K562 (cell line): ENCODE measurements at regions not wholly inside any gene's neighbourhood (a gene's known extent, or its start where the extent isn't known, plus 50 kb on each side); places are given as distances from the start of the nearest gene placed in this dataset.

ENCODE experiments used
- ATAC-seq: fragments of 200-7000 bp; cut with Tn5 transposase; 3 replicates; pipeline ENCODE4 v1.9.1; 2020; ENCODE audit warnings: moderate library complexity
- BruUV-seq: library from RNA; stranded (reverse); fragments of 400-500 nt; replicated peaks from 2 replicates; lab custom pipeline; 2021; lab: Mats Ljungman, UMichigan
- CTCF ChIA-PET: fragments of 300-600 bp; formaldehyde crosslinking; extraction: SDS; loops from one replicate; lab custom pipeline; 2021; ENCODE audit warnings: low intra/inter-chr PET ratio; lab: Yijun Ruan, JAX
- POLR2A ChIA-PET: fragments of 300-600, 350-650 bp; sonication (Branson Sonifier 250); formaldehyde crosslinking; extraction: SDS; loops from one replicate; lab custom pipeline; 2021; ENCODE audit warnings: antibody characterized with exemption, inconsistent platforms; lab: Yijun Ruan, JAX
- DNase-seq, 4 experiments: peaks; one replicate each; pipeline versions ENCODE4 v3.0.0 to v3.0.0-alpha.2; 2011 to 2018; ENCODE audit warnings: low spot score in 3 of 4, mixed read lengths in 3 of 4; ENCODE audit errors: extremely low read depth in 1 of 4
- FAIRE-seq: peaks from 2 replicates; lab custom pipeline; 2011; peaks lifted over from hg19 to GRCh38; lab: Jason Lieb, UNC
- H2AFZ ChIP-seq: 2 replicates; pipeline ENCODE4 v1.6.0; 2011; ENCODE audit warnings: low read depth, low read length, control low read depth, inconsistent platforms
- H3K27ac ChIP-seq: fragments of 200-600 bp; 3 replicates; pipeline ENCODE4 v1.8.0; 2011; ENCODE audit warnings: low read depth, mild to moderate bottlenecking, control low read depth, inconsistent platforms, low read length, moderate library complexity, mixed read lengths; ENCODE audit errors: extremely low read depth
- H3K27me3 ChIP-seq, 2 experiments: fragments of 300-600 bp in 1 of 2; 2 replicates in 1 of 2; 3 replicates in 1 of 2; pipeline versions ENCODE4 v1.6.0 to v1.8.0; 2011; ENCODE audit warnings: inconsistent platforms in 2 of 2, low read length in 2 of 2, mild to moderate bottlenecking in 1 of 2, mixed read lengths in 1 of 2, moderate library complexity in 1 of 2; ENCODE audit not compliant: control insufficient read depth in 2 of 2, insufficient read depth in 2 of 2
- H3K36me3 ChIP-seq: fragments of 300-600 bp; 3 replicates; pipeline ENCODE4 v1.8.0; 2011; ENCODE audit warnings: mild to moderate bottlenecking, low read length, inconsistent platforms; ENCODE audit not compliant: control insufficient read depth, insufficient read depth
- H3K4me1 ChIP-seq, 2 experiments: fragments of 200-600 bp in 1 of 2; replicated peaks in 1 of 2; 2 replicates in 1 of 2; 3 replicates in 1 of 2; pipeline versions ENCODE4 v1.5.1 to v1.8.0; 2011; ENCODE audit warnings: inconsistent platforms in 2 of 2, low read length in 2 of 2, mild to moderate bottlenecking in 1 of 2, mixed read lengths in 1 of 2, moderate library complexity in 1 of 2; ENCODE audit not compliant: control insufficient read depth in 2 of 2, insufficient read depth in 2 of 2
- H3K4me2 ChIP-seq: 2 replicates; pipeline ENCODE4 v1.6.1; 2011; ENCODE audit warnings: low read length, control low read depth, inconsistent platforms, mixed read lengths; ENCODE audit not compliant: insufficient read depth
- H3K4me3 ChIP-seq: fragments of 200-600 bp; sonication (generic), shearing (Covaris generic); 2 replicates; pipeline ENCODE4 v1.5.1; 2016; ENCODE audit warnings: control low read depth, inconsistent platforms
- H3K79me2 ChIP-seq: fragments of 200-600 bp; 3 replicates; pipeline ENCODE4 v1.8.0; 2011; ENCODE audit warnings: low read length, inconsistent platforms; ENCODE audit not compliant: control insufficient read depth, insufficient read depth
- H3K9ac ChIP-seq, 2 experiments: 2 replicates each; pipeline versions ENCODE4 v1.6.0 to v1.6.1; 2011; ENCODE audit warnings: low read depth in 2 of 2, low read length in 2 of 2, control low read depth in 1 of 2, inconsistent platforms in 1 of 2, mild to moderate bottlenecking in 1 of 2, mixed read lengths in 1 of 2; ENCODE audit not compliant: insufficient read depth in 1 of 2
- H3K9me1 ChIP-seq: one replicate; pipeline ENCODE4 v1.6.0; 2011; ENCODE audit warnings: inconsistent platforms, mild to moderate bottlenecking, low read length, moderate library complexity; ENCODE audit not compliant: control insufficient read depth, insufficient read depth
- H3K9me3 ChIP-seq: replicated peaks from 2 replicates; pipeline ENCODE4 v1.5.1; 2011; ENCODE audit warnings: low read depth, low read length, inconsistent platforms; ENCODE audit not compliant: control insufficient read depth, insufficient read depth
- H4K20me1 ChIP-seq: replicated peaks from 2 replicates; pipeline ENCODE4 v1.6.1; 2011; ENCODE audit warnings: low read length, inconsistent platforms, mixed read lengths; ENCODE audit not compliant: control insufficient read depth, insufficient read depth
- FOSL1 ChIP-seq: fragments of 200-800 bp; sonication (Bioruptor generic); conservative IDR thresholded peaks from 2 replicates; pipeline ENCODE4 v1.6.1; 2016; ENCODE audit warnings: missing genetic modification characterization, missing compliant biosample characterization
- FOXP1 ChIP-seq: sonication (generic); formaldehyde crosslinking; IDR thresholded peaks from 2 replicates; pipeline ENCODE4 v1.8.0; 2022; ENCODE audit warnings: mild to moderate bottlenecking, missing genetic modification reagents
- MXI1 ChIP-seq: IDR thresholded peaks from 2 replicates; pipeline ENCODE4 v1.6.1; 2011; ENCODE audit warnings: low read depth, mild to moderate bottlenecking, improper control_type of control experiment, low read length
- MYBL2 ChIP-seq, 2 experiments: fragments of 450-650 bp in 1 of 2; sonication (generic) in 1 of 2; formaldehyde crosslinking in 1 of 2; IDR thresholded peaks; 2 replicates each; pipeline versions ENCODE4 v1.6.1 to v1.8.1; 2017 to 2022; ENCODE audit warnings: borderline replicate concordance in 1 of 2, inconsistent platforms in 1 of 2, low read depth in 1 of 2, mild to moderate bottlenecking in 1 of 2, missing genetic modification reagents in 1 of 2, moderate library complexity in 1 of 2
- RAD21 ChIP-seq, 2 experiments: fragments of 250-450 bp in 1 of 2; fragments of 450-650 bp in 1 of 2; sonication (Bioruptor Pico) in 1 of 2; formaldehyde crosslinking in 1 of 2; IDR thresholded peaks in 1 of 2; conservative IDR thresholded peaks in 1 of 2; 2 replicates each; pipeline versions ENCODE4 v1.4.0 to v1.8.0; 2020 to 2022; ENCODE audit warnings: mild to moderate bottlenecking in 2 of 2, moderate library complexity in 1 of 2
- SMAD2 ChIP-seq: fragments of 150-350 bp; IDR thresholded peaks from 2 replicates; pipeline ENCODE4 v1.6.1; 2014; ENCODE audit warnings: low read depth, mild to moderate bottlenecking, low read length
- TARDBP ChIP-seq: fragments of 450-650 bp; IDR thresholded peaks from 2 replicates; pipeline ENCODE4 v1.6.1; 2016
- ZSCAN32 ChIP-seq: fragments of 450-650 bp; formaldehyde crosslinking; IDR thresholded peaks from 2 replicates; pipeline ENCODE4 v1.4.0; 2020; ENCODE audit warnings: mild to moderate bottlenecking, moderate library complexity
- WGBS: fragments of 100-300 bp; shearing (Covaris generic); methylation state at CpG from one replicate; pipeline ENCODE4 v1.1.6; 2016; ENCODE audit warnings: low coverage, mixed read lengths; ENCODE audit not compliant: insufficient coverage; ENCODE audit errors: missing lambda C conversion rate; 5-methylcytosine and 5-hydroxymethylcytosine counted together
- in situ Hi-C: fragments of 300-500 bp; cut with MboI; formaldehyde crosslinking; loops from 4 replicates; pipeline ENCODE4 v1.15.0; 2018; ENCODE audit warnings: inconsistent platforms, mixed read lengths
- intact Hi-C: fragments of 100-400 bp; cut with micrococcal nuclease; formaldehyde crosslinking; loops from 2 replicates; pipeline ENCODE4 v1.14.2; 2022

- Histone ChIP-seq H3K9me1 (no peaks in the 10 kb centered on the region), H3K4me1 (peaks cover 12 to 85% of the 10 kb centered on the region in 2 experiments), H3K9me3 (no peaks in the 10 kb centered on the region), H3K27ac (no peak overlapping the region; the same call in 2 of the 3 replicates), H4K20me1 (no peaks in the 10 kb centered on the region), H3K36me3 (no peaks in the 10 kb centered on the region), H3K4me3 (no peak overlapping the region), H2AFZ (peak overlapping the region; percentile 40), H3K4me2 (no peak overlapping the region), H3K9ac (no peak overlapping the region), H3K79me2 (no peaks in the 10 kb centered on the region), H3K27me3 (no peaks in the 10 kb centered on the region)
- BruUV-seq, result no TSS peak
- DNase-seq, result no peak
- WGBS, result 71% methylated on average over 3 of the region's 3 CpGs
- no peak for ATAC-seq
- in situ Hi-C loops (no loop called here), intact Hi-C loops (loop anchor here (5.0 kb wide), 2 partner anchors 73 to 132 kb away; no protein-coding TSS in a partner anchor)
- POLR2A ChIA-PET, result interaction anchor here (1.7 kb wide), 1 partner anchor 14 kb away, joined by 4 read pairs; no protein-coding TSS in a partner anchor
- TF ChIP-seq MYBL2 (IDR thresholded peaks at IDR 0.05; ENCODE audit: low read depth), result no peak
- TF ChIP-seq MYBL2 (CRISPR knock-in tag; IDR thresholded peaks at IDR 0.05; ENCODE audit: borderline replicate concordance), result no peak
- TF ChIP-seq FOXP1 (CRISPR knock-in tag), result no peak
- no peak for TF ChIP-seq SMAD2
- no peak for TF ChIP-seq MXI1
- no peak for TF ChIP-seq ZSCAN32 (CRISPR knock-in tag)
- TF ChIP-seq RAD21 (CRISPR knock-in tag; conservative IDR thresholded peaks at IDR 0.05 in 1 of 2, IDR thresholded peaks at IDR 0.05 in 1 of 2), result no peak
- TF ChIP-seq TARDBP, result no peak
- TF ChIP-seq FOSL1, result no peak
- no peak for FAIRE-seq
- CTCF ChIA-PET, result no interaction called here
These were observed 57.6 kb upstream of the PRDM8 start for GRCh38 chr4:80139671-80140070.
